K562 (cell line): ENCODE measurements at regions not wholly inside any gene's neighbourhood (a gene's known extent, or its start where the extent isn't known, plus 50 kb on each side); places are given as distances from the start of the nearest gene placed in this dataset.

Experiments used
- CTCF ChIP-seq, 3 experiments: IDR thresholded peaks in 2 of 3; conservative IDR thresholded peaks in 1 of 3; 2 replicates each; pipeline ENCODE4 v1.5.1; 2011 to 2012; ENCODE audit warnings: low read length in 3 of 3, mild to moderate bottlenecking in 3 of 3, control low read depth in 2 of 3, improper control_type of control experiment in 1 of 3, inconsistent platforms in 1 of 3, low read depth in 1 of 3, mixed read lengths in 1 of 3, moderate library complexity in 1 of 3; ENCODE audit not compliant: insufficient read depth in 2 of 3
- HMG20B ChIP-seq: fragments of 250-450 bp; sonication (Bioruptor Pico); IDR thresholded peaks from 2 replicates; pipeline ENCODE4 v1.5.0; 2021; ENCODE audit warnings: mild to moderate bottlenecking
- POLR2A ChIP-seq: fragments of 450-650 bp; conservative IDR thresholded peaks from 2 replicates; pipeline ENCODE4 v1.6.1; 2016
- TFAM ChIP-seq: fragments of 250-450 bp; sonication (Bioruptor Pico); conservative IDR thresholded peaks from 2 replicates; pipeline ENCODE4 v1.5.0; 2021; ENCODE audit warnings: mild to moderate bottlenecking, moderate library complexity
- YY1 ChIP-seq, 3 experiments: IDR thresholded peaks; 2 replicates each; pipeline ENCODE4 v1.6.1; 2011; ENCODE audit warnings: low read length in 2 of 3, mild to moderate bottlenecking in 2 of 3, moderate library complexity in 2 of 3, borderline replicate concordance in 1 of 3, control low read depth in 1 of 3, low read depth in 1 of 3; ENCODE audit not compliant: insufficient read depth in 3 of 3, insufficient replicate concordance in 2 of 3, control insufficient read depth in 1 of 3, insufficient read length in 1 of 3; ENCODE audit errors: extremely low read depth in 1 of 3
- ZNF121 ChIP-seq: sonication (generic); formaldehyde crosslinking; conservative IDR thresholded peaks from 2 replicates; pipeline ENCODE4 v1.8.0; 2022; ENCODE audit warnings: missing genetic modification reagents
- ZNF445 ChIP-seq: fragments of 250-450 bp; sonication (Bioruptor Pico); IDR thresholded peaks from 2 replicates; pipeline ENCODE4 v1.4.0; 2020; ENCODE audit warnings: low read depth, mild to moderate bottlenecking, moderate library complexity

GRCh38 chr20:53646550-53646949, 52.9 kb upstream of the ZNF217 start:
- no peak for TF ChIP-seq YY1 (IDR thresholded peaks at IDR 0.05; ENCODE audit: borderline replicate concordance in 1 of 3, control insufficient read depth in 1 of 3, extremely low read depth in 1 of 3, insufficient read depth in 3 of 3, insufficient read length in 1 of 3, insufficient replicate concordance in 2 of 3, low read depth in 1 of 3, low read length in 2 of 3)
- TF ChIP-seq TFAM (CRISPR knock-in tag): no peak
- no peak for TF ChIP-seq ZNF445 (CRISPR knock-in tag)
- no peak for TF ChIP-seq ZNF121 (CRISPR knock-in tag)
- no peak for TF ChIP-seq HMG20B
- no peak for TF ChIP-seq CTCF (IDR thresholded peaks at IDR 0.05 in 2 of 3, conservative IDR thresholded peaks at IDR 0.05 in 1 of 3; ENCODE audit: insufficient read depth in 2 of 3, low read depth in 1 of 3, low read length in 3 of 3)
- TF ChIP-seq POLR2A: no peak
